ENCODE measurements at regions not wholly inside any gene's neighbourhood (a gene's known extent, or its start where the extent isn't known, plus 50 kb on each side); places are given as distances from the start of the nearest gene placed in this dataset.

- Histone ChIP-seq H3K36me3 (replicated peaks in 1 of 2; ENCODE audit: control extremely low read depth in 1 of 2, control insufficient read depth in 1 of 2, extremely low read depth in 1 of 2, insufficient read depth in 2 of 2, low read length in 1 of 2) (no peaks in the 10 kb centered on the region), H3K27ac (ENCODE audit: low read length in 2 of 2) (no peak overlapping the region), H3K4me3 (ENCODE audit: control extremely low read depth in 1 of 5, extremely low read depth in 1 of 5, insufficient read depth in 1 of 5, low read depth in 2 of 5, low read length in 4 of 5) (no peak overlapping the region), H3K4me1 (ENCODE audit: control insufficient read depth in 2 of 2, insufficient read depth in 2 of 2, low read length in 2 of 2) (no peaks in the 10 kb centered on the region), H2AFZ (ENCODE audit: insufficient read depth, low read depth, low read length, poor library complexity, severe bottlenecking) (no peak overlapping the region), H3K4me2 (replicated peaks; ENCODE audit: low read depth, low read length, poor library complexity, severe bottlenecking) (no peak overlapping the region), H3K79me2 (ENCODE audit: control insufficient read depth, insufficient read depth, low read length) (no peaks in the 10 kb centered on the region), H3K9ac (ENCODE audit: low read length) (no peak overlapping the region), H3K27me3 (replicated peaks in 1 of 4; ENCODE audit: control extremely low read depth in 1 of 4, control insufficient read depth in 3 of 4, insufficient read depth in 4 of 4, low read length in 3 of 4) (peaks cover 0 to 3% (median 0%) of the 10 kb centered on the region in 4 experiments), H4K20me1 (ENCODE audit: control insufficient read depth, insufficient read depth, low read length, poor library complexity, severe bottlenecking) (no peaks in the 10 kb centered on the region), H3K9me3 (ENCODE audit: control extremely low read depth in 1 of 3, control insufficient read depth in 2 of 3, insufficient read depth in 1 of 3, low read length in 2 of 3) (no peaks in the 10 kb centered on the region)
- POLR2A ChIA-PET = no interaction called here
- DNase-seq (no peak), ATAC-seq (ENCODE audit: low read depth) (no peak)
- no peaks in the 10 kb centered on the region for H3K9me3 Mint-ChIP-seq (ENCODE audit: insufficient read depth)
- CTCF ChIA-PET = no interaction called here
- 85% methylated on average over 2 of the region's 4 CpGs for WGBS (ENCODE audit: insufficient coverage)
- H3K4me3 Mint-ChIP-seq = no peak overlapping the region
- intact Hi-C loops (cut with micrococcal nuclease) = no loop called here
- peaks cover 23% of the 10 kb centered on the region for H3K27me3 Mint-ChIP-seq
- no peaks in the 10 kb centered on the region for H3K4me1 Mint-ChIP-seq
- no peak for TF ChIP-seq EZH2 (IDR thresholded peaks at IDR 0.05; ENCODE audit: borderline replicate concordance, insufficient read depth, low read depth, low read length, poor library complexity, severe bottlenecking)
- no peak for TF ChIP-seq CTCF (IDR thresholded peaks at IDR 0.05)
- H3K27ac Mint-ChIP-seq = no peak overlapping the region
Measured at GRCh38 chr2:120555092-120555491, 180.6 kb upstream of the GLI2 start.

GRCh38 chr2:120556911-120557310, 178.8 kb upstream of the GLI2 start:
- no peak for DNase-seq
- Histone ChIP-seq H3K27me3 (replicated peaks in 1 of 4; ENCODE audit: control extremely low read depth in 1 of 4, control insufficient read depth in 3 of 4, insufficient read depth in 4 of 4, low read length in 3 of 4) (peaks cover 0 to 3% (median 0%) of the 10 kb centered on the region in 4 experiments), H3K4me3 (ENCODE audit: control extremely low read depth in 1 of 5, extremely low read depth in 1 of 5, insufficient read depth in 1 of 5, low read depth in 2 of 5, low read length in 4 of 5) (no peak overlapping the region), H4K20me1 (ENCODE audit: control insufficient read depth, insufficient read depth, low read length, poor library complexity, severe bottlenecking) (no peaks in the 10 kb centered on the region), H3K36me3 (replicated peaks in 1 of 2; ENCODE audit: control extremely low read depth in 1 of 2, control insufficient read depth in 1 of 2, extremely low read depth in 1 of 2, insufficient read depth in 2 of 2, low read length in 1 of 2) (no peaks in the 10 kb centered on the region), H3K4me2 (replicated peaks; ENCODE audit: low read depth, low read length, poor library complexity, severe bottlenecking) (no peak overlapping the region), H3K27ac (ENCODE audit: low read length in 2 of 2) (no peak overlapping the region), H2AFZ (ENCODE audit: insufficient read depth, low read depth, low read length, poor library complexity, severe bottlenecking) (no peak overlapping the region), H3K9me3 (ENCODE audit: control extremely low read depth in 1 of 3, control insufficient read depth in 2 of 3, insufficient read depth in 1 of 3, low read length in 2 of 3) (no peaks in the 10 kb centered on the region), H3K4me1 (ENCODE audit: control insufficient read depth in 2 of 2, insufficient read depth in 2 of 2, low read length in 2 of 2) (no peaks in the 10 kb centered on the region), H3K79me2 (ENCODE audit: control insufficient read depth, insufficient read depth, low read length) (no peaks in the 10 kb centered on the region), H3K9ac (ENCODE audit: low read length) (no peak overlapping the region)
- H3K9me3 Mint-ChIP-seq (ENCODE audit: insufficient read depth) = no peaks in the 10 kb centered on the region
- H3K27me3 Mint-ChIP-seq = peaks cover 23% of the 10 kb centered on the region
- intact Hi-C loops (cut with micrococcal nuclease) = no loop called here
- no peak for ATAC-seq (ENCODE audit: low read depth)
- no peak overlapping the region for H3K4me3 Mint-ChIP-seq
- ChIA-PET CTCF (no interaction called here), POLR2A (no interaction called here)
- TF ChIP-seq EZH2 (IDR thresholded peaks at IDR 0.05; ENCODE audit: borderline replicate concordance, insufficient read depth, low read depth, low read length, poor library complexity, severe bottlenecking) (no peak), CTCF (IDR thresholded peaks at IDR 0.05) (no peak)
- 64% methylated on average over 3 of the region's 3 CpGs for WGBS (ENCODE audit: insufficient coverage)
- H3K4me1 Mint-ChIP-seq = no peaks in the 10 kb centered on the region
- H3K27ac Mint-ChIP-seq = no peak overlapping the region

All from B cell (primary cell).